GM19023 (cell line): ENCODE measurements at regions not wholly inside any gene's neighbourhood (a gene's known extent, or its start where the extent isn't known, plus 50 kb on each side); places are given as distances from the start of the nearest gene placed in this dataset.
A peak's percentile ranks its signal among the peaks of the same experiment; 100 is the strongest.

Experiments
- ATAC-seq: cut with Tn5 transposase; IDR thresholded peaks from one replicate; pipeline ENCODE4 v1.9.1; 2021; ENCODE audit warnings: mild to moderate bottlenecking, moderate library complexity; ENCODE audit not compliant: unreplicated experiment

GRCh38 chr5:52392321-52392720, 395.4 kb upstream of the ITGA1 start:
- ATAC-seq = no peak

GRCh38 chr5:52409835-52410234, 377.9 kb upstream of the ITGA1 start:
- no peak for ATAC-seq

- ATAC-seq = no peak
These were observed 368.4 kb upstream of the ITGA1 start for GRCh38 chr5:52419357-52419756.

- ATAC-seq = no peak
These were observed 360.1 kb upstream of the ITGA1 start for GRCh38 chr5:52427615-52428014.

- ATAC-seq = no peak
These were observed 358.7 kb upstream of the ITGA1 start for GRCh38 chr5:52428977-52429489.

GRCh38 chr5:52441768-52442167, 345.9 kb upstream of the ITGA1 start:
- ATAC-seq = no peak

GRCh38 chr5:52443187-52443586, 344.5 kb upstream of the ITGA1 start:
- no peak for ATAC-seq

- ATAC-seq = no peak
These were observed 339.6 kb upstream of the ITGA1 start for GRCh38 chr5:52448111-52448510.

GRCh38 chr5:52449516-52449915, 338.2 kb upstream of the ITGA1 start:
- ATAC-seq = no peak

GRCh38 chr5:52452098-52452497, 335.6 kb upstream of the ITGA1 start:
- no peak for ATAC-seq

GRCh38 chr5:52453176-52453575, 334.5 kb upstream of the ITGA1 start:
- ATAC-seq = no peak

- no peak for ATAC-seq
These were observed 331.8 kb upstream of the ITGA1 start for GRCh38 chr5:52455920-52456319.

- no peak for ATAC-seq
These were observed 329.9 kb upstream of the ITGA1 start for GRCh38 chr5:52457810-52458209.

GRCh38 chr5:52466113-52466512, 321.6 kb upstream of the ITGA1 start:
- ATAC-seq = no peak

- no peak for ATAC-seq
These were observed 320.8 kb upstream of the ITGA1 start for GRCh38 chr5:52466749-52467520.

- no peak for ATAC-seq
These were observed 318.7 kb upstream of the ITGA1 start for GRCh38 chr5:52468976-52469375.

- peak; percentile 70 for ATAC-seq
These were observed 318.3 kb upstream of the ITGA1 start for GRCh38 chr5:52469420-52469819.

- no peak for ATAC-seq
These were observed 317.9 kb upstream of the ITGA1 start for GRCh38 chr5:52469835-52470234.

- no peak for ATAC-seq
These were observed 311.4 kb upstream of the ITGA1 start for GRCh38 chr5:52476346-52476745.

GRCh38 chr5:52481201-52481600, 306.5 kb upstream of the ITGA1 start:
- no peak for ATAC-seq

- ATAC-seq = no peak
These were observed 305.9 kb upstream of the ITGA1 start for GRCh38 chr5:52481851-52482250.

GRCh38 chr5:52491071-52491787, 296.5 kb upstream of the ITGA1 start:
- no peak for ATAC-seq
